Spleen (tissue), 7 donors: ENCODE measurements at regions not wholly inside any gene's neighbourhood (a gene's known extent, or its start where the extent isn't known, plus 50 kb on each side); places are given as distances from the start of the nearest gene placed in this dataset.

Experiments
- POLR2A ChIP-seq, 3 donors: fragments of 450-650 bp; IDR thresholded peaks; one replicate each; pipeline ENCODE4 v1.5.1; 2017; ENCODE audit warnings: antibody characterized with exemption in 3 of 3, mild to moderate bottlenecking in 1 of 3
- TF ChIP-seq, protein P1 (sequence below), 11 experiments: fragments of 200-600 bp in 7 of 11; fragments of 450-650 bp in 4 of 11; sonication (generic) in 4 of 11; IDR thresholded peaks in 8 of 11; conservative IDR thresholded peaks in 3 of 11; 1 replicate in 7 of 11; 2 replicates in 4 of 11; pipeline versions ENCODE4 v1.4.0 to v1.8.0; 2016 to 2021; ENCODE audit warnings: antibody characterized with exemption in 11 of 11, inconsistent platforms in 4 of 11, mild to moderate bottlenecking in 1 of 11
- donor health status: DM: no; HTN: no; CAD: no; lungs with moderate emphysema.
- donor health status: DM: no; HTN: no; CAD: no.
- donor health status: DM: no; HTN: no; CAD: no.

GRCh38 chr6:144896289-144896688 lies 611.2 kb downstream of the UTRN start:
- TF ChIP-seq, protein P1, sequence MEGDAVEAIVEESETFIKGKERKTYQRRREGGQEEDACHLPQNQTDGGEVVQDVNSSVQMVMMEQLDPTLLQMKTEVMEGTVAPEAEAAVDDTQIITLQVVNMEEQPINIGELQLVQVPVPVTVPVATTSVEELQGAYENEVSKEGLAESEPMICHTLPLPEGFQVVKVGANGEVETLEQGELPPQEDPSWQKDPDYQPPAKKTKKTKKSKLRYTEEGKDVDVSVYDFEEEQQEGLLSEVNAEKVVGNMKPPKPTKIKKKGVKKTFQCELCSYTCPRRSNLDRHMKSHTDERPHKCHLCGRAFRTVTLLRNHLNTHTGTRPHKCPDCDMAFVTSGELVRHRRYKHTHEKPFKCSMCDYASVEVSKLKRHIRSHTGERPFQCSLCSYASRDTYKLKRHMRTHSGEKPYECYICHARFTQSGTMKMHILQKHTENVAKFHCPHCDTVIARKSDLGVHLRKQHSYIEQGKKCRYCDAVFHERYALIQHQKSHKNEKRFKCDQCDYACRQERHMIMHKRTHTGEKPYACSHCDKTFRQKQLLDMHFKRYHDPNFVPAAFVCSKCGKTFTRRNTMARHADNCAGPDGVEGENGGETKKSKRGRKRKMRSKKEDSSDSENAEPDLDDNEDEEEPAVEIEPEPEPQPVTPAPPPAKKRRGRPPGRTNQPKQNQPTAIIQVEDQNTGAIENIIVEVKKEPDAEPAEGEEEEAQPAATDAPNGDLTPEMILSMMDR (IDR thresholded peaks at IDR 0.05 in 8 of 11, conservative IDR thresholded peaks at IDR 0.05 in 3 of 11): no peak
- TF ChIP-seq POLR2A (IDR thresholded peaks at IDR 0.05): no peak
